ENCODE measurements at regions not wholly inside any gene's neighbourhood (a gene's known extent, or its start where the extent isn't known, plus 50 kb on each side); places are given as distances from the start of the nearest gene placed in this dataset.
"Not testable (repeated sequence)": the region's sequence is repeated elsewhere in the genome, so short reads cannot be mapped to it uniquely, and the experiment has no call there.

DNA sequence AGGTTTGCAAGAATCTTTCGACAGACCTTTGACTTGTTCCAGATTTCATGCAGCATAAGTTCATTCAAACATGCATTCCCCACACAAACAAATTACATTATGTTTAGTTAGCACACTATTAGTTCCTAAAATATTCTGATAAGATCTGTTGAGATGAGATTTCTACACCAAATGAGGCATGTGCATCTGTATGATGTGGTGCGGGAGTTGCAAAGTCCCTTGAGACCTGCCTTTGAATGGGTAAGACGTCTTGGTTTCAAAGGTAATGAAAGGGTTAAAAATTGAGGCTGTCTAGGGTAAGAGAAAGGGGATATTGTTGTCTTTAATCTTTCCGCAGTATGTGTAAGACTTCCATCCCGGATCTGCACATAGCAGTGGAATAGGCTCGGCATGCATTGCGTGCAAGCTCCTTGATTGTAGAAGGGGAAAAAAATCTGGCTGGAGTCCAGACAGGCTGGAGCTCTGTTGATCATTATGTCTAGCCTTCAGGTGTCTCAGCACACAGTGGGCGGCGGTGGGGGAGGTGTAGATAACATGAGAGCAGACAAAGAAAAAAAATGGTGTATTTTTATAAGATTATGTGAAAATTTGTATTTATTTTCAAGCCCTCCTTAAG lies 296.6 kb downstream of the PTPRC start:
- peak; percentile 45 to 56 for DNase-seq

DNA sequence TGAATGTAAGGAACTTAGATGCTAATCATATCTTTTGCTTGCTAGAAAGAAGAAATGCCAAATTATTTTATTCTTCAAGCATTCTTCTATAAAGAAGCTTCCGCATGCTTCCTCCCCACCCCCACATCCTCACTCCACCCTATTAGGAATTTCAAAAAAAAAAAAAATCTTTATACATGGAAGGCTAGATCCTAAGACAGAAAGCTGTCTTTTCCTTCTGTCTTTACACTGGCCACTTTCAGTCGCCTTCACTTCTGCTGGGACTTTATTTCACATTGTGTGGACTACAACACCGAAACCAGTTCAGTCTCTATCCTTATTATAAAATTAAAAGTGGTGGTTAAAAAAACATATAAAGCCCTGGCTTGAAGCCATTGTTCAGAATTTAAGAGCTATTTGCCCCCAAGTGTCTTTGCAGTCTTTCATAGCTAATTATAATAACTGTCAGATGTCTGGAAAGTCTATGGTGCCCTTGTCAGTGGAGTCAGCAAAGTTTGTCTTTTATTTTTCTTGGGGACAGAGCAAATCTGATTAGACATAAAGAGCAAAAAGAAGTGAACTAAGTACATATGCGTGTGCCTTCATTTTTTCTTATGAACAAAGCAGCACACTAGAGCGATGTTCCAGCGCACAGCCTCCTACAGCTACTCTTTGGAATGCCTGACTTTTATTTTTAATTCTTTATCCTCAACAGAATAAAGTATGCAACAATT lies 297.7 kb downstream of the PTPRC start:
- no peak for DNase-seq

DNA sequence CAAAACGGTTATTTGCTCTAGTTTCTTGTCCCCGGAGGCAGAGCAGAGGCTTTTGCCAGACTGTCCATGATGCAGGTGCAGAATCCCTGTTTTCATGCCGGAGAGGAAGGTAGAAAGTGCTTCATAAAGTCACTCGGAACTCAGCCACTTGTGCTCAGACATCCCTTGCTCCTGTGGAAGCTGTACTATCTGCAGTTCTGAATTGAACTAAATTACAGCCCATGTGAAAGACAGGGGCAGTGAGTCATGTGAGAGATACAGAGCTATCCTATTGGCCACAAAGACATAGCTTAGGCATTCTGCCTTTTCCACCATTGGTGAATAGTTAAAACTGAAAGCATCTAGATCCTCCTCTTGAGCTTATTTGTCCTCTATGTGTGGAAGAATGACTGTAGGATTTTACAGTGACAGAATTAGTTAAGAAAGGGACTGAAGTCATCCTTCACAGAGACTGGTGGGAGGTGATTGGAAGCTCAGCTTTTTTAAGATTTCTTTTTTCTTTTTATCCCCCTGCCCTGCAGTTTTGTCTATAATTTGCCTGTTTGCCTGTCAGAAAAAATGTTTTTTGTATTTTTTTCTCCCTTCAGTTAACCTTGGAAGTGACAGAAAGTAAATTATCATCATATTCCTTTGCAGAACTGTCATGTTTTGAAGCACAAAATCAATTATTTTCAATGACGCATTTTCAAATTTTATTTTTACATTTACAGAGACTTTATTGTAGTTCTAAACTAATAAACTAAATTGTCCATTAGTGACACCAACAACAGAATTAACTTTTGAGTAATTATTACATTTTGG lies 298.6 kb downstream of the PTPRC start:
- DNase-seq, result peak; percentile 15 to 24

DNA sequence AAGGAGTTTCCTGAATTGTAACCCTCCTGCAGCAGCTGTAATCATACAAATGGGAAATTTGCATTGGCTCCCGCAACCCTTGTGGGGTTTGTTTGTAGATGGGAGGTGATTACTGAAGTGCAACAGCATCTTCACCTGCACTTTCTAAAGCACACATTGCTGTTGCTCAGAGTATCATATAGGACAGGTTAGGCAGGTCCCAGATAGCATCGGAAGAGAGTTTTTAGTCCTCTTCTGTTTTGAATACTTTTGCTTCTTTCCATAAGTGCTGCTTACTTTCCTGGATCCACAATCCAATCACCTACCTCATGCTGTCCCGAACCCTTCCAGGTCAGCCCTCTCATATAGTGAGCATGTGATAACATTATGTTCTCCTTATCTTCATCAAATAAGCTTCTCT lies 300.4 kb downstream of the PTPRC start:
- no peak for DNase-seq

DNA sequence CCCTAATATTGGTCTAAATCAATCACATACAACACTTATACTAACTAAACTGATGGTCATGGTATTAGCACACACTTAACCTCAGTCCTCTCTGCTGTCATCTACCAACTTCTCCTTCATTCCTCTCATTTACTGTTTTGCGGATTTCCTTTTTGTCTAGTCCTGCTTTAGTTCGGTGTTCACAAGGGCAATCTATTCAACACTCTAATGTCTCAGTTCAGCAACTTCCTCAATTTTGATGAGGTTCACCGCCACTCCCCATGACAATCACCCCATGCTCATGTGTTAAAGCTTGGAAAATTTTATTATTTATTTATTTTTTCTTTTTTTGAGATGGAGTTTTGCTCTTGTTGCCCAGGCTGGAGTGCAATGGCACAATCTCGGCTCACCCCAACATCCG lies 301.1 kb downstream of the PTPRC start:
- DNase-seq, result no peak

DNA sequence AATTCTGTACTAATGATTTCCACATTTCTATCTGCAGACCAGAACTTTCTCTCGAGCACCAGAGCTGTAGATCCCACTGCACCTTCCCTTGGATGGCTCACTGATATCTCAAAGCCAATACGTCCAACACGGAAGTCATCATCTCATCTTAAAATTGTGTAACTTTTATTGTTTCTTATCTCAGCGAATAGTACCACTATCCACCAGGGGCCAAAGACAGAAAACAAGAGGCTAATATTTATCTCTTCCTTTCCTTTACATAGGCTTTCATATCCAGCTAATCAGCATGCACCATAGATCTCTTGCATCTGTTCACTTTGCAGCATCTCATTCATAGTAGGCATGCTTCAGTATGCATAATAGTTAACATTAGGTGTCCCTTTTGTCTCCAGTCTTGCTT lies 303.6 kb downstream of the PTPRC start:
- no peak for DNase-seq

DNA sequence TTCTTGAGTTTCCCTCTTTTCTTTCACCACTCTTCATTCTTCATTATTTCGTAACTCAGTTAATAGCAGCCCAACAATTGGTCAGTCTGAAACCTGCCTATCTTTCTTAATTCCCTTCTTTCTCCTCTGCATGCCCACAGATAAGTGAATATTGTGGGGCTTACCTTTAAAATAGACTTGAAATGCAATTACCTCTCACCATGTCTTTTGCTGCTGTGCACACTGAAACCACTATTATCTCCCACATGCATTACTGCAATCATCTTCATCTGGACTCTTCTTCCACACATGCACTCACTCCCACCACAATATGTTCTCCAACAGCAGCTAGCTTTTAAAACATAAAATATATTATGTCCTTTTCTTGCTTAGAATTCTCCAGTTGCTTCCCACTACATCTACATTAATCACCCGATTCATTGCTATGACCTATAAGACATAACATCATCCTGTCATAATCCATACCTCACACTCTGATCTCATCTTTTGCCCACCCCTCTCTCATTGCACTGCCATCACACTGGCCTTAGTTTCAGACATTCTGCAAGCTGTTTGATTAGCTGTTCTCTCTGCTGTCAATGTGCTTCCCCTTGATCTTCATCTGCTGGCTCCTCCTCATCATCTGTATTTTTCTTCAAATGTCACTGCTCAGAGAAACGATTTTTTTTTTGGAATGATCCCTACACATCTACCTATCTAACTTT lies 304.8 kb downstream of the PTPRC start:
- DNase-seq, result no peak

DNA sequence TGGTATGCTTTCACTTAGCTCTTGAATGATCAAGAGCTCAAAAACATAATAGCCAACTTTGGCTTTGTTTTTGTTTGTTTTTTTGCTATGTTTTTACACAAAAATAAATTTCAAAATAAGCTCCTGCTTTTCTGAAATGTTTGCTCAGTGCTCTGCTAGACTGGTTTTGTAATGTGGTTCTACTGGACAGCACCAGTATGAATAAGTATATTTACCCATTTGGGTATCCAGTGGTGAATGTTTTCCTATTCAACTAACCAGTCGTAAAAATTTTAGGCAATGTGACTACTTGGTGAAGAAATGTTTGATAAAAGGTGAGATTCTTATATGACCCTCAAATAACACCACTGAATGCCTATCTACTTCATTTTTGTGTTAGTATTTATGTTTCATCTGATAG lies 308.6 kb downstream of the PTPRC start:
- DNase-seq, result no peak

DNA sequence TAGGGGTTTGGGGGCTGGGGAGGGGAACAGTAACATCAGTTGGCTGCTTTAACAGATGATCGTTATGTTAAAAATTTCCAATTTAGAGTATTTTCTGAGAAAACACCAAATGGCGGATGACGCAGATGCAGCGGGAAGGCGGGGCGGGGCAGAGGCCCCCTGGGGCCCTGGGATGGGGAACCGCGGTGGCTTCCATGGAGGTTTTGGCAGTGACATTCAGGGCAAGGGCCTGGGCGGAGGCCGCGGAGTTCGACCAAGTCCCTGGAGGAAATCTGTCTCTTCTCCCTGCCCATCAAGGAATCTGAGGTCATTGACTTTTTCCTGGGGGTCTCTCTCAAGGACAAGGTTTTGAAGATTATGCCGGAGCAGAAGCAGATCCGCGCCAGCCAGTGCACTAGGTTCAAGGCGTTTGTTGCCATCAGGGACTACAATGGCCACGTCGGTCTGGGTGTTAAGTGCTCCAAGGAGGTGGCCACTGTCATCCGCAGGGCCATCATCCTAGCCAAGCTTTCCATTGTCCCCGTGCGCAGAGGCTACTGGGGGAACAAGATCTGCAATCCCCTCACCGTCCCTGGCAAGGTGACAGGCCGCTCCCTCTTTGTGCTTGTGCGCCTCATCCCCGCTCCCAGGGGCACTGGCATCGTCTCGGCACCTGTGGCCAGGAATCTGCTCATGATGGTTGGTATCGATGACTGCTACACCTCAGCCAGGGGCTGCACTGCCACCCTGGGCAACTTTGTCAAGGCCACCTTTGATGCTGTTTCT lies 310.2 kb downstream of the PTPRC start:
- DNase-seq, result no peak

DNA sequence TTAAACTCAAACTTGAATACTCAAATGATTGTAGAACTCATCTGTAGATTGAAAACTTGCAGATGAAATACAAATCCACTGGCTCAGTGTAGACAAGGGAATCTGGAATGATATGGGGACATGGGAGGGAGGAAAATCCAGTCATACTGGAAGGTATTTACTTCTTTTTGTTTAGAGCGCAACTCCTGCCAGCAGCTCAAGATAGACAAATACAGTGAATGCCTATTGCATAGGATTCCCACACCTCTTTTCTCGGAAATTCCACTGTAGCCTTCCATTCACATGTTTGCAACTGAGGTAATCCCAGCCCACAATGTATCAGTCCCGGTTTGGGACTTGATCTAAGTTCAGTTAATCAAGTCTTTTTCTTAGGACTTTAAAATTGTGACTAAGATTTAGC lies 311.2 kb downstream of the PTPRC start:
- DNase-seq, result no peak

DNA sequence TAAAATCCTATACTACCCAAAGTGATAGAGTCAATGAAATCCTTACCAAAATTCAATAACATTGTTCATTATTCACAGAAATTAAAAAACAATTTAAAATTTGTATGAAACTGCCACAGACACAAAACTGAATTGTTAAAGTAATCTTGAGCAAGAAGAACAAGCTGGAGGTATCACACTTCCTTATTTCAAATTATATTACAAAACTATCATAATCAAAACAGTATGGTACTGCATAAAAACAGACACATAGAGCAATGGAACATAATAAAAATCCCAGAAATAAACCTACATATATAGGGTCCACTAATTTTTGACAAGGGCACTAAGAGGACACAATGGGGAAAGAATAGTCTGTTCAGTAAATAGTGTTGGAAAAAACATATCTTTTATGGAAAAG lies 316.2 kb downstream of the PTPRC start:
- DNase-seq, result no peak

DNA sequence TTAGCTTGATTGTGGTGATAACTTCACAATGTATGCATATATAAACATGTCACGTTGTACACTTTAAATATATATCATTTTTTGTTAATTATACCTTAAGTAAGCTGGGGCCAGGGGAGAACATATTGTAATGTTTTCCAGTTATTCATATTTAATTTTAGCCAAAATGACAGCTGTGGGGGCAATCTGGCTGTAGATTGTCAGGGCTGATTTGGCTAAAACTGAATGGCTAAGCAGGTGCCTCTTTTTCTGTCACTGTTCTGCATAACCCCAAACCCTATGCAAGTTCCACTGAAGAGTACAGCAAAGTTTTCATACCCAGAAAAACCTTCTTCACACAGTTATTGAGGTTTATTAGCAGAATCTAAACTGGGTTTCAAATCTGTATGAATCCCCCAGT lies 318.2 kb downstream of the PTPRC start:
- DNase-seq, result no peak

DNA sequence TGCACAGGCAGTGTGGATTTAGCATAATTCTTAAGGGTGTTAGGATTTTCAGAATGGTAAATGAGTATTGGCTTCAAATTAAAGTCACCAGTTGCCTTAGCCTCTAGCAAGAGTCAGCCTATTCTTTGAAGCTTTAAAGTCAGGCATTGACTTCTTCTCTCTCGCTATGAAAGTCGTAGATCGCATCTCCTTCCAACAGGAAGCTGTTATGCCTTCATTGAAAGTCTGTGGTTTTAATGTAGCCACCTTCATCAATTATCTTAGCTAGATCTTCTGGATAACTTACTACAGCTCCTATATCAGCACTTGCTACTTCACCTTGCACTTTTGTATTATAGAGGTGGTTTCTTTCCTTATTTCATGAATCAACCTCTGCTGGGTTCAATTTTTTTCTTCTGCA lies 320.2 kb downstream of the PTPRC start:
- DNase-seq, result no peak

DNA sequence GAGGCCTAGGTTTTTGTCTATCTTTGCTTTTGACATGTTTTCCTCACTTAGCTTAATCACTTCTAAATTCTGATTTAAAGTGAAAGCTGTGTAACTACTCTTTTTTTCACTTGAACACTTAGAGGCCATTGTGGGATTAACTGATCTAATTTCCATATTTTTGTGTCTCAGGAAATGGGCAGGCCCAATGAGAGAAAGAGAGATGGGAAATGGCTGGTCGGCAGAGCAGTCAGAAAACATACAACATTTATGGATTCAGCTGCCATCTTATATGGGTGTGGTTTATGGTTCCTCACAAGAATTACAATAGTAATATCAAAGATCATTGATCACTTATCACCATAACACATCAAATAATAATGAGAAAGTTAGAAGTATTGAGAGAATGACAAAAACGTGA lies 320.8 kb downstream of the PTPRC start:
- DNase-seq, result no peak

DNA sequence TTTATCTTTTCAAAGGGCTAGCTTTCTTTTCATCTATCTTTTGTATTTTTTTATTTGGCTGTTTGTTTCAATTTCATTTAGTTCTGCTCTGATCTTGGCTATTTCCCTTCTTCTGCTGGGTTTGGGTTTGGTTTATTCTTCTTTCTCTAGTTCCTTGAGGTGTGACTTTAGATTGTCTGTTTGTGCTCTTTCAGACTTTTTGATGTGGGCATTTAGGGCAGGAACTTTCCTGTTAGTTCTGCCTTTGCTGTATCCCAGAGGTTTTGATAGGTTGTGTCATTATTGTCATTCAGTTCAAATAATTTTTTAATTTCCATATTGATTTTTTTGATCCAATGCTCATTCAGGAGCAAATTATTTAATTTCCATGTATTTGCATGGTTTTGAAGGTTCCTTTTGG lies 325.0 kb downstream of the PTPRC start:
- not testable (repeated sequence) for DNase-seq

DNA sequence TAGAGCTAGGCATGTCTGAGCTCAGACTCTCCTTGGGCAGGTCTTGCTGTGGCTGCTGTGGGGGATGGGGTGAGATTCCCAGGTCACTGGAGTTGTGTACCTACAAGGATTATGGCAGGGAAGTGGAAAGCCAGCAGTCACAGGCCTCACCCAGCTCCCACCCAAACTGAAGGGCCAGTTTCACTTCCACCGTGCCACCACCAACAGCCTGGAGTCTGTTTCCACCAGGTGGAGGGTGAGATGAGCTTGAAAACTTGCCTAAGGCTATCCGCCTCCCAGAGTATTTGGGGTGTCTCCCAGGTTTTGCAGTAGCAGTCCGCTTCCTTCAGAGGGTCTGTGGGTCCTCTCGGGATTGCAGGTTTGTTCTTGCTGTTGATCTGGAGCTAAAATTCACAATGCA lies 327.7 kb downstream of the PTPRC start:
- no peak for DNase-seq

DNA sequence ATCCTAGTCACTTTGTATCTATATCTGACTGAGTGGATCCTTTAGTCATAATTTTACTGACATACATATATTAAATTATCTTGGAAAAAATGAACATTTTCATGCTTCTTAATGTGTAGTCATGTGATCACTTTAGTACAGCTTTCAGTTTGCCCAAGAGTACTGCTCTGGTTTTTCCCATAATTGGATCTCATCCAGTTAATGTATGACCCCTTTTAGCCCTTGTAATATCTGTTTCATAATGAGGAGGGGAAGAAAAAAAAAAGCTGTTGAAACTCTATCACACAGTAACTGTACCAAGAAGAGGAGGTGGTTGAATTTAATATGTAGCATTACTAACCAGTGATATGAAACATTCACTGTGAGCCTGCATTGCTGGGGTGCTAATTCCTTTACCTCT lies 328.7 kb downstream of the PTPRC start:
- DNase-seq, result no peak

DNA sequence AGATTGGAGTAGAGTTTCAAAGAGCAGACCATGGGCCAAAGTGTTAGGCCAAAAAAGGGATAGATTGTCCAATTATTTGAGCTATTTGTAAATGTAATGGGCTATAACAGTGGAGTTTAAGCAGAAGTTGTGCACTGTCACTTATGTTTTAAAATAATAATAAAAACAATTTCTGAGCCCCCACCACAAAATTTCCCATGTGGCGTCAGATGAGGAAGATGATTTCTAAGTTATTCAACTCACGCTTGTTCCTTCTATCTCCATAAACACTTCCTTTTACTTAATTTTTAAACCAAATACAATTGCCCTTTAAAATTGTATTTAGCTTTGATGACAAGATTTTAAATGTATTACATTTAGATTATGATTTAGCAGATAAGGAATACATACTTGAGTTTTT lies 330.0 kb downstream of the PTPRC start:
- no peak for DNase-seq

DNA sequence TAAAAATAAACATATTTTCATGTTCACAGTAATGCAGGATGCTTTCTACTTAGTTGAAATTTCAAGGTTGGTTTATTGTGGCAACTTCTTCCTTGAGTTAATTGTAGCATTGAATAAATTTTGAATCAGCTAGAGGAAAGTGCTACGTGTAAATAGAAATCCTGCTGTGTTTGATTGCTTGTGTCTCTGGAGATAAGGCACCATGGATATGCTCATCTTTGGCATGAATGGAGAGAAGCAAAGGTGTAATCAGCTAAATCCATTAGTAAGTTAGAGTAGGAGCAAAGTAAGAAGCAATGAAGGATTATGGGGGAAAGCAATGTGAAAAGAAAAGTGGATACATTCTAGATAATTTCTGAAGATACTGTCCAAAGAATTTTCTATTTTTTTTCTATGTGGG lies 331.1 kb downstream of the PTPRC start:
- no peak for DNase-seq

DNA sequence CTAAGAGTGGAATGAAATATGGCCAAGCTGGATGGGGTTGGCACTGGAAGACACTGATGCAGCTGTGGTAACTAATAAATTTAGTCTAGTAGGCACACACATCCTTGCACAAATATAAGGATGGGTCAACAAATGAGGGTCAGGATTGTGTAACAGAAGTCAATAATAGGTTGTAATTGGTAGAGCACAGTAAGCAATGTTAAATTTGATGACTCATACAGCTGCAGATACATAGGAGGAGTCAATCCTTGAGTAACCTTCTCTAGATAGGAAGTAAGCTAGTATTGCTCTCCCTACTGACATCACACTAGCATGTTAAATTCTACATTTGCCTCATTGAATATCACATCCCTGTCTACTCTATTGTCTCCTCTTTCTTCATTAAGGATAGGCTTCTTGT lies 332.1 kb downstream of the PTPRC start:
- DNase-seq, result no peak

DNA sequence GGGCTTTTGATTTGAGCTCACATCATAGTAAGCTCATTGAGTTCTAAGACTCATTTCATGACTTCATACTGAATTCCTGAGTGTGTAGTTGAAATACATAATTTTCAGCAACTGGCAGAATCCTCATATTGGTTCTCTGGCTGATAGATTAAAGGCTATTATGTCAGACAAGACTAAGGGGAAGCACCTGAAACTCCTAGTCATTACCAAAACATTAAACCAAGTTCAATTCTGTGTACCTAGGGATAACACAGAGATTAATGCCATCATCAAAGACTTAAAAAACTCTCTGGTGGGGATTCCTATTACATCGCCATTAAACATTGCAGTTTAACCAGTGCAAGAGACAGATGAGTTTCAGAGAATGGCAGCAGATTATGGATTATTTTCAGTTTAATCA lies 339.1 kb downstream of the PTPRC start:
- no peak for DNase-seq

DNA sequence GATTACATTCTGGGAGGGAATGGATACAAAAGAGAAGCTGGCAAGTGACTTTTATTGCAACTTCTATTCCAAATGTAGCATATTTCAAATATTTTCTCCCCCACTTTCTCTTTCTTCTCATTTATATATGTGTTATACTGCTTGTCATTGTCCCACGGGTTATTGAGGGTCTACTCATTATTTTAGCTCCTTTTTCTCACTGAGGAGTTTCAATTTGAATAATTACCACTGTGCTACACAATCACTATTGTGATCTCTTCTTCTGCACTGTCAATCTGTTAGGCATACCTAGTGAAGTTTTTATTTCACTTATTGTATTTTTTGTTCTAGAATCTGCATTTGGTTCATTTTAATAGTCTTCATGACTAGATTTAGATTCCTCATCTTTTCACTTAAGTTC lies 339.7 kb downstream of the PTPRC start:
- no peak for DNase-seq

DNA sequence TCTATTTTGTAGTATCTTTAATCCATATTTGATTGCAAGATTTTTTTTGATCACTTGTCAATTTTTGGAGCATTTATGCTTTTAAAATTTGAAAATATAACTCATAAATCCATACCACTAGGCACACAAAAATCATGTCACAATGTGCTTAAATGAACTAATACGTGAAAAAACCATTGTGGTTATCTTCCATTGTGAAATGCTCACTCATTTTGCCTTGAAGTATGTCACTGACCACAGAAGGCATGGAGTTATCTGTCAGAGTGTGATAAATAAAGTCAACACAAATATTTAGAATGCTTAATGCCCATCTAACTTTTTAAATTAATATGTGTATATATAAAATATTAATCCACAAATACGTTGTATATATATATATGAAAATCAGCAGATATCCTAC lies 347.2 kb downstream of the PTPRC start:
- no peak for DNase-seq
